Ascending aorta (tissue), 2 donors: ENCODE measurements at regions not wholly inside any gene's neighbourhood (a gene's known extent, or its start where the extent isn't known, plus 50 kb on each side); places are given as distances from the start of the nearest gene placed in this dataset.

Source experiments
- DNase-seq, 2 donors: peaks; one replicate each; pipeline ENCODE4 v3.0.0-alpha.2; 2019; ENCODE audit warnings: low spot score in 2 of 2
- H3K27ac ChIP-seq, 2 donors: fragments of 200-600 bp; sonication (generic); one replicate each; pipeline ENCODE4 v1.5.1; 2016 to 2017; ENCODE audit warnings: mild to moderate bottlenecking in 1 of 2
- H3K27me3 ChIP-seq: fragments of 200-600 bp; sonication (generic); one replicate; pipeline ENCODE4 v1.5.1; 2017
- H3K36me3 ChIP-seq, 2 donors: fragments of 200-600 bp; sonication (generic); one replicate each; pipeline ENCODE4 v1.5.1; 2016
- H3K4me1 ChIP-seq, 2 donors: fragments of 200-600 bp; sonication (generic); one replicate each; pipeline ENCODE4 v1.5.1; 2016 to 2017; ENCODE audit warnings: mild to moderate bottlenecking in 1 of 2
- H3K4me3 ChIP-seq, 2 donors: fragments of 200-600 bp; sonication (generic); one replicate each; pipeline ENCODE4 v1.5.1; 2016 to 2017; ENCODE audit warnings: mild to moderate bottlenecking in 1 of 2
- H3K9me3 ChIP-seq, 2 donors: fragments of 200-600 bp; sonication (generic); one replicate each; pipeline ENCODE4 v1.5.1; 2016
- CTCF ChIP-seq, 3 experiments: fragments of 200-600 bp in 2 of 3; fragments of 450-650 bp in 1 of 3; sonication (generic) in 2 of 3; IDR thresholded peaks; one replicate each; pipeline ENCODE4 v1.5.1; 2016 to 2019; ENCODE audit warnings: antibody characterized with exemption in 3 of 3, mild to moderate bottlenecking in 1 of 3, moderate library complexity in 1 of 3
- intact Hi-C: fragments of 100-400 bp; cut with DNase I; formaldehyde crosslinking; loops from one replicate; pipeline ENCODE4 v1.15.1; 2023

DNA sequence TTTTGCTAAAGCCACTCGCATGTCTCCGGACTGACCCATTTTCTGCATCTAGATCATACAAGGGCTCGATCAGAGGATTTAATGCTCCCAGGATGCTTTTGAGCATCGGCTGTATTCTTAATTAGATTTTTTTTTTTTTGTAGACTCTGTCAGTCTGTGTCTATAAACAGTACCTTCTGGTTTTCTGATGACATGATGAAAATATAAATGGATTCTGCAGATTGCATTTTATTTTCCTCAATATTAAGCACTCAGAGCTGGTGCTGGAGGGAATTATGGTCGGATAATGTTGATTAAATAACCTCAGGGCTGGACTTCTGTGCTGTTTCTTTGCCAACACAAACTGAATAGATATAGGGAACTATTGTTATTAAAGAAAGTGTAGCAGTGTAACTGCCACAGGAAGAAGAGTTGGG is 57.1 kb upstream of the LIMCH1 start:
- intact Hi-C loops: no loop called here
- Histone ChIP-seq H3K36me3 (no peaks in the 10 kb centered on the region), H3K27ac (no peak overlapping the region), H3K4me1 (peaks cover 0 to 3% of the 10 kb centered on the region in 2 donors), H3K4me3 (no peak overlapping the region), H3K27me3 (no peaks in the 10 kb centered on the region), H3K9me3 (no peaks in the 10 kb centered on the region)
- no peak for TF ChIP-seq CTCF (IDR thresholded peaks at IDR 0.05)
- no peak for DNase-seq

- TF ChIP-seq CTCF (IDR thresholded peaks at IDR 0.05): no peak
- no peak overlapping the region for H3K27ac ChIP-seq
- no peak for DNase-seq
Measured at GRCh38 chr4:41483771-41484170, 54.2 kb upstream of the LIMCH1 start.

DNA sequence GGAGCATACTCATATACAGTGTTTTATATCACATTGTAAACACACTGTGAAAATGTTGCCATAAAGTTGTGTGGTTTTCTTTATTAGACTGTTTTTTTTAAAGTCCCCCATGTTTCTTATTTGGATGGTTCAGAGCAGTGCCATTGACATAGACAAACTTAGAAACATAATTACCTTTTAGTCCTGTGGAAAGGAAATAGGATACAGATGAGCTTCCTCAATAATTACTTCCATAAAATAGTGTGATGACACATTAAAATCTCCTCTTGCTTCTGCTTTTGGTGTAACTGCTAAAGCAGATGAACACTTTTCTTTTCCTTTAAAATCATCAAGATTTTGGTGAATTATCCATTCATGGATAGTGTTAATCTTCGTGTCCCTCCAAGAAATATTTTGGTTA is 52.9 kb upstream of the LIMCH1 start:
- Histone ChIP-seq H3K4me1 (peaks cover 0 to 2% of the 10 kb centered on the region in 2 donors), H3K9me3 (no peaks in the 10 kb centered on the region), H3K27ac (no peak overlapping the region), H3K4me3 (no peak overlapping the region), H3K36me3 (no peaks in the 10 kb centered on the region), H3K27me3 (no peaks in the 10 kb centered on the region)
- intact Hi-C loops: no loop called here
- DNase-seq: no peak
- no peak for TF ChIP-seq CTCF (IDR thresholded peaks at IDR 0.05)

More at GRCh38 chr4:41483771-41484170, 54.2 kb upstream of the LIMCH1 start:
- intact Hi-C loops: no loop called here
- Histone ChIP-seq H3K27me3 (no peaks in the 10 kb centered on the region), H3K4me3 (no peak overlapping the region), H3K4me1 (peaks cover 0 to 2% of the 10 kb centered on the region in 2 donors), H3K9me3 (no peaks in the 10 kb centered on the region), H3K36me3 (no peaks in the 10 kb centered on the region)

DNA sequence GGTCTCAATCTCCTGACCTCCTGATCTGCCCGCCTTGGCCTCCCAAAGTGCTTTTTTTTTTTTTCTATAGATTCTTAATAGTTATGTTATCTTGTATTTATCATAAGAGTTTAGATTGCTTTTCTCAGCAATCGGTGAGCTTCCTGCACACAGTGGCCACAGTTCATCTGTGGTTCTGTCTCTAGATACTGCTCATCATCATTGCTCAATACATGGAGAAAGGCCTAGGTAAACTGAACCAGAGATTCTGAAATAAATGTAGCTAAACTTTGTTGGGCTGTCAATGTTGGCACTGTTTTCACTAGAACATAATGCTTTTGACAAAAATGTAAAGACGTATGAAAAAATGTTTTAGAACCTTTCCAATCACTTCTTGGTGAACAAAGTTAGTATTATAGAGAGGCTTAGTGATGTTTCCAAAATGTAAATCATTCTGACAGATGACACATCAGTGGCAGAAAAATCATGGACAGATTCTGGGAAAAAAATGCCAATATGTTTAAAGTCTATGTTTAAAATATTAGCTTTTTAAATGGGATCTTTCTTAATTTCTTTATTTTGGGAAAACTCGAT is 50.0 kb upstream of the LIMCH1 start:
- no peak for TF ChIP-seq CTCF (IDR thresholded peaks at IDR 0.05)
- H3K27me3 ChIP-seq: no peaks in the 10 kb centered on the region
- no peak for DNase-seq
- peaks cover 0 to 2% of the 10 kb centered on the region in 2 donors for H3K4me1 ChIP-seq
- no peak overlapping the region for H3K4me3 ChIP-seq
- H3K27ac ChIP-seq: no peak overlapping the region
- H3K36me3 ChIP-seq: no peaks in the 10 kb centered on the region
- H3K9me3 ChIP-seq: no peaks in the 10 kb centered on the region
- intact Hi-C loops: no loop called here
